ENCODE measurements at regions not wholly inside any gene's neighbourhood (a gene's known extent, or its start where the extent isn't known, plus 50 kb on each side); places are given as distances from the start of the nearest gene placed in this dataset.
"Not testable (repeated sequence)": the region's sequence is repeated elsewhere in the genome, so short reads cannot be mapped to it uniquely, and the experiment has no call there.

DNA sequence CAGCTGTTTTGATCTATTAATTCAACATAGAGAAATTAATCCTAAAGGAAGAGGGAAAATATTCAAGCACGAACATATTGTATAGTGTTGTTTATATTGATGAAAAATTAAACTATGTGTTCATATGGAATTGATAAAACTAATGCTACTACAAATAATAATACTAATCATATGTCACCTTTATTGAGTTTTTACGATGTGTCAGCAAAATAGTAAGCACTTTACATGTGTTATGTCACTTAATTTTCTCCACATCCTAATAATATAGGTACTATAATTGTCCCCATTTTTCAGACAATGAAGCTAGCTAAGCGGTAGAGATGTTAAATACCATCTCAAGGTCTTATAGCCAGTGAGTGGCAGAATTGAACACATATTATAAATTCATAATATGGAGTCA is 2008.5 kb upstream of the WWC1 start:
- no peak for ATAC-seq (replicated peaks)
- Mint-ChIP-seq H3K4me1 (ENCODE audit: low read depth in 2 of 2) (no peaks in the 10 kb centered on the region), H3K27ac (no peak overlapping the region), H3K36me3 (ENCODE audit: insufficient read depth) (no peaks in the 10 kb centered on the region), H3K4me3 (no peak overlapping the region), H3K27me3 (no peaks in the 10 kb centered on the region), H3K9me3 (peaks cover 0 to 8% of the 10 kb centered on the region in 2 donors)
- DNase-seq = no peak

DNA sequence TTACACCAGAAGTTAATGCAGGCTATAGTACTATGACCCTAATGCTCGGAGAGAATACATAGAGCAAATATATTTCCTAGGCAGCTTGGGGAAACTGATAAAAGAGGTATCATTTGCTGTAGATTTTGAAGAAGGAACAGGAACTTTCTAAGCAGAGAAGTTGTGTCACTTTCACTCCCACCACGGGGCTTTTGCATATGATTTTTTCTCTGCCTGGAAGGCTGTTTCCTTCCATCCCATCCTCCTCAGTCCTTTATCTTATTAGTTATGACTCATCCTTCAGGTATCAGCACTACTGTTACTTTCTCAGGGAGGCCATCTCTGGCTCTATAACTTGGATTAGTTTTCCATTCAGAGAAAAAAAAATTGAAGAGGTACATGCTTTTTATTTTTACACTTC is 2006.1 kb upstream of the WWC1 start:
- no peaks in the 10 kb centered on the region for H3K27me3 Mint-ChIP-seq
- peaks cover 0 to 6% of the 10 kb centered on the region in 2 donors for H3K9me3 Mint-ChIP-seq
- no peak overlapping the region for H3K4me3 Mint-ChIP-seq
- H3K36me3 Mint-ChIP-seq (ENCODE audit: insufficient read depth) = no peaks in the 10 kb centered on the region
- no peak for ATAC-seq (replicated peaks)
- H3K27ac Mint-ChIP-seq = no peak overlapping the region
- DNase-seq = no peak
- H3K4me1 Mint-ChIP-seq (ENCODE audit: low read depth in 2 of 2) = no peaks in the 10 kb centered on the region

GRCh38 chr5:166286832-166287231 is 2004.6 kb upstream of the WWC1 start:
- Mint-ChIP-seq H3K36me3 (ENCODE audit: insufficient read depth) (no peaks in the 10 kb centered on the region), H3K4me3 (no peak overlapping the region), H3K4me1 (ENCODE audit: low read depth in 2 of 2) (no peaks in the 10 kb centered on the region), H3K9me3 (peaks cover 0 to 5% of the 10 kb centered on the region in 2 donors), H3K27me3 (no peaks in the 10 kb centered on the region), H3K27ac (no peak overlapping the region)
- DNase-seq (no peak), ATAC-seq (replicated peaks) (no peak)

GRCh38 chr5:166287866-166288265 is 2003.6 kb upstream of the WWC1 start:
- H3K9me3 Mint-ChIP-seq = peaks cover 0 to 5% of the 10 kb centered on the region in 2 donors
- no peaks in the 10 kb centered on the region for H3K4me1 Mint-ChIP-seq (ENCODE audit: low read depth in 2 of 2)
- ATAC-seq (replicated peaks) = no peak
- H3K4me3 Mint-ChIP-seq = no peak overlapping the region
- DNase-seq = no peak
- H3K36me3 Mint-ChIP-seq (ENCODE audit: insufficient read depth) = no peaks in the 10 kb centered on the region
- H3K27me3 Mint-ChIP-seq = no peaks in the 10 kb centered on the region
- H3K27ac Mint-ChIP-seq = no peak overlapping the region

- not testable (repeated sequence) for H3K4me1 Mint-ChIP-seq (ENCODE audit: low read depth in 2 of 2); H3K36me3 Mint-ChIP-seq (ENCODE audit: insufficient read depth); H3K4me3 Mint-ChIP-seq; DNase-seq; H3K9me3 Mint-ChIP-seq; H3K27me3 Mint-ChIP-seq; ATAC-seq (replicated peaks); H3K27ac Mint-ChIP-seq
These were observed 1999.6 kb upstream of the WWC1 start for GRCh38 chr5:166291800-166292199.

DNA sequence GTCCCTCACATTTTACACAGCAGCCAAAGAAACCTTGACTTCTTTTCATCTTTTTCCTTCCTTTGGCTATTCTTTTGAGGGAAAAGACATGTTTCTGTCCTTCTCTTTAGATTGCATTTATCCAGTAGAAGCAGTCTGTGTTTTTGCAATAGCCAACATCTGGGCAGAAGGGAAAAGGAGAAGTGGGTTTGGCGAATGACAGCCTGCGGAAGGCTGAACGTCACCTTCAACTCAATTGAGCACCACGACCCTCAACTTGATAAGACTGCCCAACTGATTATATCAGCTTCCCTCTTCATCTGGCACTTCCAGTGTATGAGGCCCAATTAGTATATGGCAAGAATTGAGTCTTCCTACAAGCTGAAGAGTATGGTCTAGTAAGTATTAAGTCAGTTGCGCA is 1997.6 kb upstream of the WWC1 start:
- H3K36me3 Mint-ChIP-seq (ENCODE audit: insufficient read depth) = no peaks in the 10 kb centered on the region
- H3K4me1 Mint-ChIP-seq (ENCODE audit: low read depth in 2 of 2) = no peaks in the 10 kb centered on the region
- H3K4me3 Mint-ChIP-seq = no peak overlapping the region
- no peaks in the 10 kb centered on the region for H3K27me3 Mint-ChIP-seq
- DNase-seq (no peak), ATAC-seq (replicated peaks) (no peak)
- no peak overlapping the region for H3K27ac Mint-ChIP-seq
- peaks cover 8 to 11% of the 10 kb centered on the region in 2 donors for H3K9me3 Mint-ChIP-seq

DNA sequence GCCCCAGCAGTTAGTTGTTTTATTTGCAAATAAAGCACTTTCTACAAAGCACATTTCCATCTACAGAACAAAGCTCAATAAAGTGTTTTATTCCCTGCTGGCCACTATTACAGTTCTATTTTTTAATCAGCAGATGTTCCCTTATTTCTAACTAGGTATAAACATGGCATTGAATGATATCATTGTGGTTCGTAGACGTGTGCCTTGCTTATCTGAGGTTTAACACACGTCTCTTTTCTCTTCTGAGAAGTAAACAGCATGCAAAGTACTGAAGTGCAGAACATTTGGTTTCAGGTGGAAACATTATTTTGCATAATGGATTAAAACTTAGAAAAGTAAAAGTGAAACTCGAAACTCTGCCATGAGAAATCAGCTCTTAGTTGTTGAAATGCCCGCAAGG is 1989.3 kb upstream of the WWC1 start:
- H3K27me3 Mint-ChIP-seq = no peaks in the 10 kb centered on the region
- DNase-seq (no peak), ATAC-seq (replicated peaks) (no peak)
- H3K4me1 Mint-ChIP-seq (ENCODE audit: low read depth in 2 of 2) = no peaks in the 10 kb centered on the region
- no peaks in the 10 kb centered on the region for H3K36me3 Mint-ChIP-seq (ENCODE audit: insufficient read depth)
- H3K27ac Mint-ChIP-seq = no peak overlapping the region
- peaks cover 8 to 18% of the 10 kb centered on the region in 2 donors for H3K9me3 Mint-ChIP-seq
- H3K4me3 Mint-ChIP-seq = no peak overlapping the region

- no peak overlapping the region for H3K27ac Mint-ChIP-seq
- H3K36me3 Mint-ChIP-seq (ENCODE audit: insufficient read depth) = no peaks in the 10 kb centered on the region
- H3K9me3 Mint-ChIP-seq = peaks cover 0 to 6% of the 10 kb centered on the region in 2 donors
- no peaks in the 10 kb centered on the region for H3K27me3 Mint-ChIP-seq
- no peak for ATAC-seq (replicated peaks)
- no peak for DNase-seq
- no peaks in the 10 kb centered on the region for H3K4me1 Mint-ChIP-seq (ENCODE audit: low read depth in 2 of 2)
- H3K4me3 Mint-ChIP-seq = no peak overlapping the region
These were observed 1974.0 kb upstream of the WWC1 start for GRCh38 chr5:166317425-166317824.

DNA sequence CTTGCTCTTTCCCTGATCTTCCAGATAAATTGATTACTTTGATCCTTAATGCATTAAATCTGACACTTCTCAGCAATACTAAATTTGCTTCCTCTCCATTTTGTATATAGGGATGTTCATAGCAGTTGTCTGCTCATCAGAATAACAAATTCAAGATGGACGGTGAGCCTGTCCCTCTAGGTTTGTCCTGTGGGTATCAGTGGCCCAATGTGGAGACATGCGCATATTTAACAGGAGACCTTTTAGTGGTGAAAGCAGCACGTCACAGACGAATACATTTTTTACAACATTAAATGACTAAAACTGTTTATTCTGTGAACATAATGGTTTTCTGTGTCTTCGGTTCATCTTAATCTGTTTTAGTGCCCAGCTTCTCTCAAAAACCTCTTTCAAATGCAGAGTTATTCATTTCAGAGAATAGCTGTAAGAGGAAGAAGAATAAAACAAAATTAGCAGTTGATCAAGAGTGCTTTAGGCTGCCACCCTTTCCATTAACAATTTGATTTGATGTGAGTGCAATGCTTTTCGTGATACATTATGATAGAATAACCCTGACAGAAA is 1970.4 kb upstream of the WWC1 start:
- no peak overlapping the region for H3K4me3 Mint-ChIP-seq
- H3K9me3 Mint-ChIP-seq = peaks cover 0 to 4% of the 10 kb centered on the region in 2 donors
- ATAC-seq (replicated peaks) (no peak), DNase-seq (no peak)
- no peaks in the 10 kb centered on the region for H3K36me3 Mint-ChIP-seq (ENCODE audit: insufficient read depth)
- no peak overlapping the region for H3K27ac Mint-ChIP-seq
- no peaks in the 10 kb centered on the region for H3K27me3 Mint-ChIP-seq
- H3K4me1 Mint-ChIP-seq (ENCODE audit: low read depth in 2 of 2) = no peaks in the 10 kb centered on the region

- no peak for ATAC-seq (replicated peaks)
- H3K9me3 Mint-ChIP-seq = peaks cover 0 to 4% of the 10 kb centered on the region in 2 donors
- no peaks in the 10 kb centered on the region for H3K27me3 Mint-ChIP-seq
- H3K36me3 Mint-ChIP-seq (ENCODE audit: insufficient read depth) = no peaks in the 10 kb centered on the region
- no peak for DNase-seq
- H3K27ac Mint-ChIP-seq = no peak overlapping the region
- H3K4me3 Mint-ChIP-seq = no peak overlapping the region
- no peaks in the 10 kb centered on the region for H3K4me1 Mint-ChIP-seq (ENCODE audit: low read depth in 2 of 2)
These were observed 1967.1 kb upstream of the WWC1 start for GRCh38 chr5:166324372-166324771.

DNA sequence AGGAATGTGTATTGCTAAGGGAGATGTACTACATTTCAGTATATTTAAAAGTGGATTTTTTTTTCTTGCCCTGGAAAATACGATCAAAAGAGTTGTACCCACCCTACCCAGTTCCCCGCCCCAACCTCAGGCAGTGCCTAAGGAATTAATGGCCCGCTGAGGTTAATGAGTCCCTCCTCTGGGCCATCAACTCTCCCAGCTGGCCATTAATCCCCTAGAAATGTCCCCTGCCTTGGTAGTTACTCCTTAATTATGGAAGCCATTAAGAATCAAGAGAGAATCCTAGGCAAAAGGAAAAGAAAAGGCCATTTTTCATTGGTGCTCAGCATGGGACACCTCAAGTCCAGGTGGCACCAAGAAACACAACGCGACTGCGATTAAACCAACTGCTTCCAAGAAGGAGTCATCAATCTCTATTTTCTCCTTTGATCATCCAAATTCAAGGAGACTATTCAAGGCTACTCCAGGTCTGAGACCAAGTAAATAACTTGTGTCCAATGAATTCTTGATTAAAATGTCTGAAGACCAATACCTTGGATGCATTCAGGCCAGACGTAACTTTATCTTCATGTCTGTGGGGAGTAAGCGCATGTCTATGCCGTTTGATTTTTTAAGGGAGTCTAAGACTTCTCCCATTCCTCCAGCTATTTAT is 1962.2 kb upstream of the WWC1 start:
- H3K27ac Mint-ChIP-seq = no peak overlapping the region

GRCh38 chr5:166330036-166330435 is 1961.4 kb upstream of the WWC1 start:
- H3K27me3 Mint-ChIP-seq = no peaks in the 10 kb centered on the region
- H3K27ac Mint-ChIP-seq = no peak overlapping the region
- H3K36me3 Mint-ChIP-seq (ENCODE audit: insufficient read depth) = no peaks in the 10 kb centered on the region
- DNase-seq (no peak), ATAC-seq (replicated peaks) (no peak)
- H3K4me3 Mint-ChIP-seq = no peak overlapping the region
- H3K4me1 Mint-ChIP-seq (ENCODE audit: low read depth in 2 of 2) = no peaks in the 10 kb centered on the region
- H3K9me3 Mint-ChIP-seq = peaks cover 7 to 8% of the 10 kb centered on the region in 2 donors

More for the DNA sequence above, 1962.2 kb upstream of the WWC1 start:
- no peaks in the 10 kb centered on the region for H3K27me3 Mint-ChIP-seq
- no peak overlapping the region for H3K4me3 Mint-ChIP-seq
- no peaks in the 10 kb centered on the region for H3K36me3 Mint-ChIP-seq (ENCODE audit: insufficient read depth)
- H3K4me1 Mint-ChIP-seq (ENCODE audit: low read depth in 2 of 2) = no peaks in the 10 kb centered on the region
- peaks cover 7% of the 10 kb centered on the region in 2 donors for H3K9me3 Mint-ChIP-seq
- ATAC-seq (replicated peaks) (no peak), DNase-seq (no peak)

- Mint-ChIP-seq H3K27ac (no peak overlapping the region), H3K36me3 (ENCODE audit: insufficient read depth) (no peaks in the 10 kb centered on the region), H3K27me3 (no peaks in the 10 kb centered on the region), H3K4me3 (no peak overlapping the region), H3K9me3 (peaks cover 12 to 13% of the 10 kb centered on the region in 2 donors), H3K4me1 (ENCODE audit: low read depth in 2 of 2) (no peaks in the 10 kb centered on the region)
- ATAC-seq (replicated peaks) = no peak
- no peak for DNase-seq
These were observed 1959.9 kb upstream of the WWC1 start for GRCh38 chr5:166331521-166331920.

GRCh38 chr5:166338801-166339200 is 1952.6 kb upstream of the WWC1 start:
- Mint-ChIP-seq H3K27ac (no peak overlapping the region), H3K9me3 (peaks cover 21 to 23% of the 10 kb centered on the region in 2 donors), H3K27me3 (no peaks in the 10 kb centered on the region), H3K4me3 (no peak overlapping the region), H3K4me1 (ENCODE audit: low read depth in 2 of 2) (no peaks in the 10 kb centered on the region), H3K36me3 (ENCODE audit: insufficient read depth) (no peaks in the 10 kb centered on the region)
- ATAC-seq (replicated peaks) (no peak), DNase-seq (no peak)

Data from effector memory CD8-positive, alpha-beta T cell (primary cell).